ENCODE measurements at regions not wholly inside any gene's neighbourhood (a gene's known extent, or its start where the extent isn't known, plus 50 kb on each side); places are given as distances from the start of the nearest gene placed in this dataset.

GRCh38 chr11:19378814-19379213 lies 138.1 kb upstream of the E2F8 start:
- Histone ChIP-seq H3K27ac (ENCODE audit: insufficient read depth, low read depth, low read length) (no peak overlapping the region), H3K4me3 (replicated peaks in 1 of 3; ENCODE audit: insufficient read depth in 1 of 3, low read depth in 1 of 3, low read length in 3 of 3) (no peak overlapping the region), H3K9ac (replicated peaks; ENCODE audit: extremely low read depth, insufficient read depth, low read length) (no peak overlapping the region), H3K9me3 (replicated peaks; ENCODE audit: control insufficient read depth, insufficient read depth, low read length) (no peaks in the 10 kb centered on the region), H3K4me2 (ENCODE audit: insufficient read depth, low read length) (no peak overlapping the region), H3K4me1 (ENCODE audit: control insufficient read depth, extremely low read depth, insufficient read depth, low read length) (peaks cover 24% of the 10 kb centered on the region), H2AFZ (ENCODE audit: low read depth, low read length) (no peak overlapping the region), H3K9me1 (replicated peaks; ENCODE audit: control insufficient read depth, extremely low read depth, insufficient read depth, low read length) (no peaks in the 10 kb centered on the region), H3K36me3 (ENCODE audit: control insufficient read depth in 2 of 2, extremely low read depth in 1 of 2, insufficient read depth in 2 of 2, low read length in 2 of 2) (no peaks in the 10 kb centered on the region), H3K79me2 (ENCODE audit: control insufficient read depth, insufficient read depth, low read length) (no peaks in the 10 kb centered on the region), H4K20me1 (replicated peaks; ENCODE audit: control insufficient read depth, extremely low read depth, insufficient read depth, low read length) (no peaks in the 10 kb centered on the region), H3K27me3 (ENCODE audit: control insufficient read depth in 2 of 2, insufficient read depth in 2 of 2, low read length in 2 of 2) (no peaks in the 10 kb centered on the region)
- FAIRE-seq (no peak), DNase-seq (ENCODE audit: low read depth, low spot score) (no peak)
- intact Hi-C loops (cut with micrococcal nuclease) (no loop called here), dilution Hi-C loops (cut with MboI; ENCODE audit: extremely low pct_ligation_motif_present, low sequenced_read_pairs) (no loop called here)
- TF ChIP-seq MAX (IDR thresholded peaks at IDR 0.05; ENCODE audit: insufficient read depth, insufficient read length) (no peak), EZH2 (IDR thresholded peaks at IDR 0.05; ENCODE audit: borderline replicate concordance, low read depth, low read length, severe bottlenecking) (no peak), CTCF (IDR thresholded peaks at IDR 0.05; ENCODE audit: extremely low read depth in 1 of 2, insufficient read depth in 1 of 2, low read depth in 1 of 2, low read length in 2 of 2) (no peak), FOS (IDR thresholded peaks at IDR 0.05; ENCODE audit: borderline replicate concordance, insufficient read depth, low read length) (no peak), MYC (IDR thresholded peaks at IDR 0.05; ENCODE audit: low read depth, low read length) (no peak), GATA2 (IDR thresholded peaks at IDR 0.05; ENCODE audit: insufficient read depth, insufficient read length, low read depth, low read length) (no peak), JUN (IDR thresholded peaks at IDR 0.05; ENCODE audit: borderline replicate concordance, insufficient read depth, insufficient read length, low read depth) (no peak), POLR2AphosphoS5 (IDR thresholded peaks at IDR 0.05; ENCODE audit: insufficient read depth, low read depth, low read length) (no peak), POLR2A (IDR thresholded peaks at IDR 0.05; ENCODE audit: low read depth, low read length) (no peak)
- no TSS peak for BruUV-seq (replicated peaks)
- ChIA-PET POLR2A (no interaction called here), CTCF (no interaction called here)

All from endothelial cell of umbilical vein (primary cell).